ENCODE measurements at regions not wholly inside any gene's neighbourhood (a gene's known extent, or its start where the extent isn't known, plus 50 kb on each side); places are given as distances from the start of the nearest gene placed in this dataset.
"Not testable (repeated sequence)": the region's sequence is repeated elsewhere in the genome, so short reads cannot be mapped to it uniquely, and the experiment has no call there.

DNA sequence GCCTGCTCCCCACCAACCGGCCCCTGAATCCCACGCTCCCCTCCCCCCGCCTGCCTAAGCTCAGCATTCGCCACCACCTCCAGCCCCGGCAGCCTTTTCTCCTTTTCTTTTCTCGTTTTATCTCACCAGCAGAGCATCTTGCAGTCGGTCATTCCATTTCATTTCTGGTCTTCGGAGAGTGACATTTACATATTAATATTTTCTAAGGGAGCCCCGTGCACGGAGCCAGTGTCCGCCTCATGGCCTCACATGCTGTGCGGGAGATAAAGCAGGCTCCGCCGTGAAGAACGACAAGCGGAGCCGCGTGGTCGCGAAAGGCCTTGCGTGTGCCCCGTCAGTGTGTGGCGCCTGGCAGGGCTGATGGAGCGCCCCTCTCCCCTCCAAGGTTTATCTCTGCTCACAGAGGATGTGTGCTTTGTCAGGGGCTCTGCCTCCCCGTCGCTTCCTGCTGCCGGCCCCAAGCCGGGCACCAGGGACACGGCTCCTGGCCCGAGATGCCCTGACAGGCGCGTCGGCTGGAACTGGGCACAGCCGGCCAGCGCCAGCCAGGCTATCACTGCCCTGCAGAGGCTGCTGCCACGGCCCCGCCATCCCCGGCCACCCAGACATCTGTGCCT lies 95.5 kb upstream of the GSE1 start:
- Histone ChIP-seq H3K27me3 (no peaks in the 10 kb centered on the region), H3K27ac (no peak overlapping the region), H3K36me3 (no peaks in the 10 kb centered on the region), H3K4me3 (no peak overlapping the region), H3K4me1 (peaks cover 46 to 57% (median 55%) of the 10 kb centered on the region in 4 donors), H3K9me3 (no peaks in the 10 kb centered on the region)
- 88 to 93% (median 88%) methylated on average over 32 to 38 of the region's 38 CpGs for WGBS, 5 donors
- peak in 1 of 2 donors; percentile 39 for DNase-seq
- no peak for TF ChIP-seq CTCF (IDR thresholded peaks at IDR 0.05)
- no peak for TF ChIP-seq POLR2A (IDR thresholded peaks at IDR 0.05)
- TF ChIP-seq POLR2AphosphoS5 (IDR thresholded peaks at IDR 0.05) = no peak
- no peak for TF ChIP-seq EP300 (IDR thresholded peaks at IDR 0.05)
- intact Hi-C loops (cut with DNase I; ENCODE audit: low total_unique reads) = no loop called here

DNA sequence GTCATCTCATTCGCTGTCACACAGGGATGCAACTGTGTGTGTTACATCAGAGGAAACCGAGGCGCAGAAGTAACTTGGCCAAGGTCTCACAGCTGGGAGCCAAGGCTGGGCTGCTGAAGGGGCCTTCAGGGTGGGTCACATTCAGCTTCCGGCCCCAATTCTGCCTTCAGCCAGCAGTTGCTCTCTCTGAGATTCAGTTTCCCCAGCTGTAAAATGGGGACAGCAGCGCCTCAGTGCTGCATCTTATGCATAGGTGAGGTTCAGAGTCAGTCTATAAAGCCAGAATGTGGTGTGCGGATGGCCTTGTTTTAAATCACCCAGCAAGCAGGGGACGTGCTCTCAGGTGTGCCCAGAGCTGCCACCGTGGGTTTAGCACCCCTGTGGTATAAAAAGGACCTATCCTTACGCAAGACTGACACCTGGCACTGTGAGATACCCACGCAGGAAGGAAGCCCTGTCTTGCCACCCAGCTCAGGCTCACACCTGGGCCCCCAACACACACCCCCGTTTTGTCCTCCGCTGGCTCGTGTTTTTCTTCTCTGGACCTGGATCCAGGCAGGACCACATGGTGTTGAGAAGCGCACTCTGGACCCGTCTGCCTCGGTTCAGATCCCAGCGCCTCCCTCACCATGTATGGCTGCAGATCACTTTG lies 94.6 kb upstream of the GSE1 start:
- no peak overlapping the region for H3K4me3 ChIP-seq
- no peak for TF ChIP-seq POLR2AphosphoS5 (IDR thresholded peaks at IDR 0.05)
- no peak for TF ChIP-seq POLR2A (IDR thresholded peaks at IDR 0.05)
- TF ChIP-seq EP300 (IDR thresholded peaks at IDR 0.05) = no peak
- no peak for TF ChIP-seq CTCF (IDR thresholded peaks at IDR 0.05)
- no peaks in the 10 kb centered on the region for H3K27me3 ChIP-seq
- H3K27ac ChIP-seq = no peak overlapping the region
- no peaks in the 10 kb centered on the region for H3K9me3 ChIP-seq
- intact Hi-C loops (cut with DNase I; ENCODE audit: low total_unique reads) = no loop called here
- DNase-seq = peak in 1 of 2 donors; percentile 5
- WGBS, 5 donors = 90 to 93% (median 91%) methylated on average over 15 to 17 of the region's 17 CpGs
- H3K4me1 ChIP-seq = peaks cover 54 to 60% (median 58%) of the 10 kb centered on the region in 4 donors
- no peaks in the 10 kb centered on the region for H3K36me3 ChIP-seq

GRCh38 chr16:85519050-85519440 lies 94.1 kb upstream of the GSE1 start:
- intact Hi-C loops (cut with DNase I; ENCODE audit: low total_unique reads); H3K27ac ChIP-seq; H3K36me3 ChIP-seq; H3K27me3 ChIP-seq; H3K9me3 ChIP-seq; DNase-seq; H3K4me3 ChIP-seq: not testable (repeated sequence)
- WGBS, 5 donors = 47 to 73% (median 65%) methylated on average over 3 to 5 of the region's 5 CpGs
- peaks cover 54 to 60% (median 58%) of the 10 kb centered on the region in 4 donors for H3K4me1 ChIP-seq

DNA sequence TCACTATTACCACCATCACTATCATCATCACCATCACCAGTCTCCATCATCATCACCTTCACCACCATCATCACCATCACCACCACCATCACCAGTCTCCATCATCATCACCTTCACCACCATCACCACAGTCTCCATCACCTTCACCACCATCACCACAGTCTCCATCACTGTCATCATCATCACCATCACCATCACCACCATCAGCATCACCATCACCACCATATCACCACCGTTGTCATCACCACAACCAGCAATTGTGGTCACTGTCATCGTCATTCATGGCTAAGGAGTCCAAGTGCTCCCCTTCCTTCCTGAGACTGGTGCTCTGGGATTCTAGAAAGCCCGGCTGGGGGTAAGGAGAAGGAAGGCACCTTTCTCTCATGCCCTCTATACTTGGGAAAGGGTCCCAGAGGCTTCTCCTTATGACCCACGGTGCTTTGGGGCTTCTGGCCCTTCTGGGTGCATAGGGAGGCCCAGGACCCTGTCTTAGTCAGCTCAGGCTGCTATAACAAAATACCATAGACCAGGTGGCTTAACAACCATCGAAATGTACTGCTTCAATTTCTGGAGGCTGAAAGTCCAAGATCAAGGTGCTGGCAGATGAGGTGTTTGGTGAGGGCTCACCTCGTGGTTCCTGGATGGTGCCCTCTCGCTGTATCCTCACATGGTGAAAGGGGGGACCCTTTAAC lies 93.4 kb upstream of the GSE1 start:
- TF ChIP-seq EP300 (IDR thresholded peaks at IDR 0.05) (no peak), POLR2A (IDR thresholded peaks at IDR 0.05) (no peak), CTCF (IDR thresholded peaks at IDR 0.05) (no peak), POLR2AphosphoS5 (IDR thresholded peaks at IDR 0.05) (no peak)
- peaks cover 54 to 60% (median 58%) of the 10 kb centered on the region in 4 donors for H3K4me1 ChIP-seq
- 83 to 91% (median 89%) methylated on average over 7 of the region's 7 CpGs for WGBS, 5 donors
- intact Hi-C loops (cut with DNase I; ENCODE audit: low total_unique reads) = no loop called here
- no peaks in the 10 kb centered on the region for H3K36me3 ChIP-seq
- no peak overlapping the region for H3K4me3 ChIP-seq
- H3K27ac ChIP-seq = no peak overlapping the region
- no peak for DNase-seq
- H3K9me3 ChIP-seq = no peaks in the 10 kb centered on the region
- H3K27me3 ChIP-seq = no peaks in the 10 kb centered on the region
